ENCODE measurements at regions not wholly inside any gene's neighbourhood (a gene's known extent, or its start where the extent isn't known, plus 50 kb on each side); places are given as distances from the start of the nearest gene placed in this dataset.

- no peak for TF ChIP-seq CTCF (IDR thresholded peaks at IDR 0.05; ENCODE audit: poor library complexity, severe bottlenecking)
- Histone ChIP-seq H3K4me1 (ENCODE audit: insufficient read depth, poor library complexity, severe bottlenecking) (no peaks in the 10 kb centered on the region), H3K4me3 (ENCODE audit: severe bottlenecking) (peak overlapping the region; percentile 47), H3K9me3 (ENCODE audit: severe bottlenecking) (no peaks in the 10 kb centered on the region), H3K27ac (ENCODE audit: poor library complexity, severe bottlenecking) (no peak overlapping the region), H3K36me3 (ENCODE audit: low read depth) (no peaks in the 10 kb centered on the region), H3K27me3 (ENCODE audit: insufficient read depth, poor library complexity, severe bottlenecking) (no peaks in the 10 kb centered on the region)
- no peak for DNase-seq (ENCODE audit: low spot score)
- no peak for ATAC-seq (ENCODE audit: low read depth)
Observed at GRCh38 chr10:128209862-128210214, 83.6 kb upstream of the MKI67 start.

GRCh38 chr10:128210215-128211063, 84.2 kb upstream of the MKI67 start:
- no peaks in the 10 kb centered on the region for H3K9me3 ChIP-seq (ENCODE audit: severe bottlenecking)
- DNase-seq (ENCODE audit: low spot score) (no peak), ATAC-seq (ENCODE audit: low read depth) (peak; percentile 70)
- H3K36me3 ChIP-seq (ENCODE audit: low read depth), result no peaks in the 10 kb centered on the region
- H3K27me3 ChIP-seq (ENCODE audit: insufficient read depth, poor library complexity, severe bottlenecking), result no peaks in the 10 kb centered on the region
- peak; percentile 86 for TF ChIP-seq CTCF (IDR thresholded peaks at IDR 0.05; ENCODE audit: poor library complexity, severe bottlenecking)
- H3K27ac ChIP-seq (ENCODE audit: poor library complexity, severe bottlenecking), result no peak overlapping the region
- no peaks in the 10 kb centered on the region for H3K4me1 ChIP-seq (ENCODE audit: insufficient read depth, poor library complexity, severe bottlenecking)
- H3K4me3 ChIP-seq (ENCODE audit: severe bottlenecking), result peak overlapping the region; percentile 47

- peak overlapping the region; percentile 47 for H3K4me3 ChIP-seq (ENCODE audit: severe bottlenecking)
- H3K27me3 ChIP-seq (ENCODE audit: insufficient read depth, poor library complexity, severe bottlenecking), result no peaks in the 10 kb centered on the region
Observed at GRCh38 chr10:128211064-128211504, 84.9 kb upstream of the MKI67 start.

GRCh38 chr10:128211953-128212727, 85.9 kb upstream of the MKI67 start:
- peak; percentile 95 for TF ChIP-seq CTCF (IDR thresholded peaks at IDR 0.05; ENCODE audit: poor library complexity, severe bottlenecking)
- Histone ChIP-seq H3K27ac (ENCODE audit: poor library complexity, severe bottlenecking) (no peak overlapping the region), H3K27me3 (ENCODE audit: insufficient read depth, poor library complexity, severe bottlenecking) (no peaks in the 10 kb centered on the region), H3K9me3 (ENCODE audit: severe bottlenecking) (no peaks in the 10 kb centered on the region), H3K4me1 (ENCODE audit: insufficient read depth, poor library complexity, severe bottlenecking) (no peaks in the 10 kb centered on the region), H3K36me3 (ENCODE audit: low read depth) (no peaks in the 10 kb centered on the region), H3K4me3 (ENCODE audit: severe bottlenecking) (no peak overlapping the region)
- ATAC-seq (ENCODE audit: low read depth) (peak; percentile 85), DNase-seq (ENCODE audit: low spot score) (peak; percentile 76)

More at GRCh38 chr10:128211064-128211504, 84.9 kb upstream of the MKI67 start:
- ATAC-seq (ENCODE audit: low read depth), result no peak
- H3K9me3 ChIP-seq (ENCODE audit: severe bottlenecking), result no peaks in the 10 kb centered on the region
- no peaks in the 10 kb centered on the region for H3K4me1 ChIP-seq (ENCODE audit: insufficient read depth, poor library complexity, severe bottlenecking)
- H3K36me3 ChIP-seq (ENCODE audit: low read depth), result no peaks in the 10 kb centered on the region
- DNase-seq (ENCODE audit: low spot score), result no peak
- H3K27ac ChIP-seq (ENCODE audit: poor library complexity, severe bottlenecking), result no peak overlapping the region
- TF ChIP-seq CTCF (IDR thresholded peaks at IDR 0.05; ENCODE audit: poor library complexity, severe bottlenecking), result no peak

Measured in RWPE2 (cell line).